HCT116 (cell line): ENCODE measurements at regions not wholly inside any gene's neighbourhood (a gene's known extent, or its start where the extent isn't known, plus 50 kb on each side); places are given as distances from the start of the nearest gene placed in this dataset.

Experiments used
- ATAC-seq: fragments of 200-7000 bp; cut with Tn5 transposase; 2 replicates; pipeline ENCODE4 v1.9.1; 2020; ENCODE audit warnings: mild to moderate bottlenecking, moderate library complexity
- BruUV-seq: library from RNA; stranded (reverse); fragments of 400-500 nt; replicated peaks from 2 replicates; lab custom pipeline; 2021; lab: Mats Ljungman, UMichigan
- CTCF ChIA-PET: fragments of 300-600 bp; sonication (Branson Sonifier 250); formaldehyde crosslinking; loops from one replicate; lab custom pipeline; 2021; ENCODE audit warnings: antibody characterized with exemption; lab: Charles Lee
- POLR2A ChIA-PET: fragments of 300-600, 350-600 bp; sonication (Branson Sonifier 250); formaldehyde crosslinking; loops from one replicate; lab custom pipeline; 2021; ENCODE audit warnings: antibody characterized with exemption; lab: Charles Lee
- RAD21 ChIA-PET, 2 experiments: fragments of 300-600 bp; sonication (Branson Sonifier 250); formaldehyde crosslinking; loops; one replicate each; lab custom pipeline; 2023; ENCODE audit warnings: low total read pairs in 2 of 2; ENCODE audit not compliant: uncharacterized antibody in 2 of 2, unreplicated experiment in 2 of 2, low non-redundant PET in 1 of 2; lab: Charles Lee
- DNase-seq: peaks from one replicate; pipeline ENCODE4 v3.0.0-alpha.2; 2010; ENCODE audit warnings: low read depth, low spot score
- H2AFZ ChIP-seq: fragments of 200-600 bp; shearing (Covaris generic), sonication (generic); 2 replicates; pipeline ENCODE4 v1.6.1; 2017; ENCODE audit warnings: low read depth, mixed run types, mixed read lengths, antibody characterized with exemption, low read length; ENCODE audit not compliant: poor library complexity, severe bottlenecking
- H3K27ac ChIP-seq: 2 replicates; pipeline ENCODE4 v1.5.1; 2012; ENCODE audit warnings: low read depth, low read length
- H3K27me3 ChIP-seq: fragments of 200-600 bp; sonication (generic); 2 replicates; pipeline ENCODE4 v1.6.1; 2016; ENCODE audit warnings: mixed run types, low read length, mixed read lengths; ENCODE audit not compliant: insufficient read depth
- H3K36me3 ChIP-seq, 2 experiments: fragments of 200-500 bp in 1 of 2; fragments of 200-600 bp in 1 of 2; sonication (Bioruptor generic) in 1 of 2; sonication (generic) in 1 of 2; 2 replicates each; pipeline versions ENCODE4 v1.5.1 to v1.6.1; 2014 to 2016; ENCODE audit warnings: low read length in 2 of 2, inconsistent platforms in 1 of 2, mixed read lengths in 1 of 2, mixed run types in 1 of 2; ENCODE audit not compliant: insufficient read depth in 2 of 2, control insufficient read depth in 1 of 2
- H3K4me1 ChIP-seq, 2 experiments: fragments of 200-600 bp in 1 of 2; sonication (generic) in 1 of 2; 2 replicates each; pipeline versions ENCODE4 v1.5.1 to v1.6.1; 2012 to 2017; ENCODE audit warnings: low read length in 2 of 2, inconsistent platforms in 1 of 2, mild to moderate bottlenecking in 1 of 2, mixed read lengths in 1 of 2, mixed run types in 1 of 2, moderate library complexity in 1 of 2; ENCODE audit not compliant: insufficient read depth in 2 of 2, control insufficient read depth in 1 of 2
- H3K4me2 ChIP-seq: fragments of 200-600 bp; sonication (generic); 2 replicates; pipeline ENCODE4 v1.6.1; 2017; ENCODE audit warnings: mixed run types, low read length, mixed read lengths
- H3K4me3 ChIP-seq, 2 experiments: fragments of 200-600 bp in 1 of 2; sonication (generic) in 1 of 2; replicated peaks in 1 of 2; 2 replicates each; pipeline ENCODE4 v1.5.1; 2011 to 2016; ENCODE audit warnings: low read length in 2 of 2, control low read depth in 1 of 2, low read depth in 1 of 2, mild to moderate bottlenecking in 1 of 2, mixed read lengths in 1 of 2, mixed run types in 1 of 2
- H3K79me2 ChIP-seq: fragments of 200-600 bp; sonication (generic); 2 replicates; pipeline ENCODE4 v1.6.1; 2017; ENCODE audit warnings: mild to moderate bottlenecking, mixed run types, low read length, moderate library complexity, mixed read lengths; ENCODE audit not compliant: insufficient read depth
- H3K9ac ChIP-seq: fragments of 200-600 bp; sonication (generic); 2 replicates; pipeline ENCODE4 v1.6.1; 2016; ENCODE audit warnings: low read length, mixed read lengths
- H3K9me2 ChIP-seq: fragments of 200-600 bp; sonication (generic), shearing (Covaris generic); 2 replicates; pipeline ENCODE4 v1.6.1; 2017; ENCODE audit warnings: mixed run types, mild to moderate bottlenecking, moderate library complexity; ENCODE audit not compliant: insufficient read depth
- H3K9me3 ChIP-seq, 2 experiments: fragments of 200-500 bp in 1 of 2; fragments of 200-600 bp in 1 of 2; sonication (Bioruptor generic) in 1 of 2; sonication (generic) in 1 of 2; 2 replicates each; pipeline ENCODE4 v1.6.1; 2014 to 2017; ENCODE audit warnings: low read length in 2 of 2, mixed read lengths in 2 of 2, inconsistent platforms in 1 of 2, low read depth in 1 of 2, mild to moderate bottlenecking in 1 of 2, mixed run types in 1 of 2, moderate library complexity in 1 of 2; ENCODE audit not compliant: control insufficient read depth in 1 of 2, insufficient read depth in 1 of 2
- H4K20me1 ChIP-seq: fragments of 200-600 bp; sonication (generic), shearing (Covaris generic); 2 replicates; pipeline ENCODE4 v1.6.1; 2017; ENCODE audit warnings: mixed run types, mild to moderate bottlenecking, moderate library complexity; ENCODE audit not compliant: insufficient read depth
- CTCF ChIP-seq, 3 experiments: fragments of 200-600 bp in 1 of 3; sonication (generic) in 1 of 3; IDR thresholded peaks in 2 of 3; conservative IDR thresholded peaks in 1 of 3; 2 replicates each; pipeline ENCODE4 v1.5.1; 2012 to 2017; ENCODE audit warnings: low read depth in 2 of 3, low read length in 2 of 3, antibody characterized with exemption in 1 of 3, borderline replicate concordance in 1 of 3, control low read depth in 1 of 3, mild to moderate bottlenecking in 1 of 3, mixed read lengths in 1 of 3, mixed run types in 1 of 3, moderate library complexity in 1 of 3; ENCODE audit not compliant: insufficient read depth in 1 of 3
- EGR1 ChIP-seq: IDR thresholded peaks from 2 replicates; pipeline ENCODE4 v1.6.1; 2012; ENCODE audit warnings: low read depth
- FOSL1 ChIP-seq: IDR thresholded peaks from 2 replicates; pipeline ENCODE4 v1.6.1; 2012; ENCODE audit warnings: low read depth
- JUND ChIP-seq: IDR thresholded peaks from 2 replicates; pipeline ENCODE4 v1.6.1; 2012
- MAX ChIP-seq: IDR thresholded peaks from 2 replicates; pipeline ENCODE4 v1.6.1; 2012
- POLR2A ChIP-seq: IDR thresholded peaks from 2 replicates; pipeline ENCODE4 v1.7.0; 2011; ENCODE audit warnings: borderline replicate concordance; ENCODE audit not compliant: insufficient read depth, insufficient read length; ENCODE audit errors: extremely low read depth
- REST ChIP-seq: IDR thresholded peaks from 2 replicates; pipeline ENCODE4 v1.6.1; 2012; ENCODE audit warnings: low read depth
- SP1 ChIP-seq: IDR thresholded peaks from 2 replicates; pipeline ENCODE4 v1.6.1; 2012; ENCODE audit warnings: low read depth
- TCF7L2 ChIP-seq: IDR thresholded peaks from 2 replicates; pipeline ENCODE4 v1.7.0; 2011; ENCODE audit warnings: borderline replicate concordance, inconsistent platforms; ENCODE audit not compliant: insufficient read depth, insufficient read length; ENCODE audit errors: extremely low read depth
- ZBTB33 ChIP-seq: IDR thresholded peaks from 2 replicates; pipeline ENCODE4 v1.6.1; 2011; ENCODE audit warnings: mild to moderate bottlenecking, low read length, moderate library complexity; ENCODE audit not compliant: insufficient replicate concordance; ENCODE audit errors: extremely low read depth
- intact Hi-C: fragments of 100-400 bp; cut with micrococcal nuclease; formaldehyde crosslinking; loops from 2 replicates; pipeline ENCODE4 v1.10.0; 2022

- no peaks in the 10 kb centered on the region for H3K79me2 ChIP-seq
- H3K9me3 ChIP-seq = peaks cover 4 to 14% of the 10 kb centered on the region in 2 experiments; a peak in 2 of 4 replicates
- no peaks in the 10 kb centered on the region for H4K20me1 ChIP-seq
- intact Hi-C loops = no loop called here
- no peak overlapping the region for H3K9ac ChIP-seq
- ChIA-PET CTCF (no interaction called here), RAD21 (no interaction called here)
- no peak for ATAC-seq
- no peak for DNase-seq
- H3K9me2 ChIP-seq = no peaks in the 10 kb centered on the region
- no peaks in the 10 kb centered on the region for H3K4me1 ChIP-seq
- no peak for TF ChIP-seq EGR1
- TF ChIP-seq SP1 = no peak
- TF ChIP-seq MAX = no peak
- TF ChIP-seq POLR2A = no peak
- no peak for TF ChIP-seq ZBTB33
- TF ChIP-seq CTCF (IDR thresholded peaks at IDR 0.05 in 2 of 3, conservative IDR thresholded peaks at IDR 0.05 in 1 of 3; ENCODE audit: borderline replicate concordance in 1 of 3, insufficient read depth in 1 of 3, low read depth in 2 of 3, low read length in 2 of 3) = no peak
- no peak for TF ChIP-seq JUND
- TF ChIP-seq TCF7L2 = no peak
- no peak for TF ChIP-seq FOSL1
- TF ChIP-seq REST = no peak
- TF ChIP-seq, all 23 proteins: peak for 0
- H2AFZ ChIP-seq = no peak overlapping the region
- H3K4me3 ChIP-seq = no peak overlapping the region
- POLR2A ChIA-PET = no interaction called here
- H3K27ac ChIP-seq = no peak overlapping the region
- BruUV-seq = no TSS peak
- no peaks in the 10 kb centered on the region for H3K27me3 ChIP-seq
- H3K4me2 ChIP-seq = no peak overlapping the region
- H3K36me3 ChIP-seq = no peaks in the 10 kb centered on the region
These were observed 824.8 kb upstream of the SALL3 start for GRCh38 chr18:78154853-78155252.
